HUES6 (cell line): ENCODE measurements at regions not wholly inside any gene's neighbourhood (a gene's known extent, or its start where the extent isn't known, plus 50 kb on each side); places are given as distances from the start of the nearest gene placed in this dataset.

Experiments used
- H3K27ac ChIP-seq: 2 replicates; pipeline ENCODE4 v1.7.0; 2013; ENCODE audit warnings: low read depth, mild to moderate bottlenecking, low read length, inconsistent platforms
- H3K27me3 ChIP-seq: 2 replicates; pipeline ENCODE4 v1.6.1; 2013; ENCODE audit warnings: low read length; ENCODE audit not compliant: control insufficient read depth, insufficient read depth
- H3K36me3 ChIP-seq: 2 replicates; pipeline ENCODE4 v1.6.1; 2013; ENCODE audit warnings: low read length; ENCODE audit not compliant: control insufficient read depth, insufficient read depth
- H3K4me1 ChIP-seq: 2 replicates; pipeline ENCODE4 v1.6.1; 2013; ENCODE audit warnings: low read length; ENCODE audit not compliant: control insufficient read depth, insufficient read depth
- H3K4me3 ChIP-seq: 2 replicates; pipeline ENCODE4 v1.5.1; 2013; ENCODE audit warnings: low read depth, low read length
- H3K9ac ChIP-seq: one replicate; pipeline ENCODE4 v1.6.1; 2013; ENCODE audit warnings: mild to moderate bottlenecking, low read length
- H3K9me3 ChIP-seq: 2 replicates; pipeline ENCODE4 v1.6.1; 2013; ENCODE audit warnings: low read depth, low read length; ENCODE audit not compliant: control insufficient read depth, insufficient read depth

DNA sequence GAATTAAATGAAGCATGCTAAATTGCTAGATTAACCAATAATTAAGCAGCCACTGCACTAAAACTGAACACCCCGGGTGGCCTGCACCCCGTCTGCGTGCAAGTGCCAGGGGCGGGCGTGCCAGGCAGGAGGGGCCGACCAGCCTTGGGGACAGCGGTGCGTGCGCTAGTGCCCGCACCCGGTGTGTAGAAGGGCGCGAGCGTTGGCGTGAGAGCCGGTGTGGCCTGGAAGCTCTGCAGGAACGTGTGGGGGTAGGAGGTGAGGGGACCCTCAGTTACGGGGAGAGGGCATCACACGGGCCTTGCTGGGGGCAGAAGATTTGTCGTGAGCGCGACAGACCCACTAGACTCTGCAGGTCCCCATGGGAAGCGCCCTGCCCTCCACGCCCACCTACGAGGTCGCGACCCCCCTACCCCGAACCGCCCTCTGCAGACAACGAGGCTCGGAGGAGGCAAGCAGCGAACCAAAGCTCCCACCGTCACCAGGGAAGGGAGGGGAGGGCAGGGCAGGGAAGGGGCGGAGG lies 105.8 kb downstream of the FAM53A start:
- peak overlapping the region; percentile 64 for H3K9ac ChIP-seq
- no peaks in the 10 kb centered on the region for H3K9me3 ChIP-seq
- H3K27me3 ChIP-seq = peaks cover 17% of the 10 kb centered on the region
- H3K4me1 ChIP-seq = peaks cover 24% of the 10 kb centered on the region
- H3K4me3 ChIP-seq = peak overlapping the region; percentile 56
- no peak overlapping the region for H3K27ac ChIP-seq
- no peaks in the 10 kb centered on the region for H3K36me3 ChIP-seq

DNA sequence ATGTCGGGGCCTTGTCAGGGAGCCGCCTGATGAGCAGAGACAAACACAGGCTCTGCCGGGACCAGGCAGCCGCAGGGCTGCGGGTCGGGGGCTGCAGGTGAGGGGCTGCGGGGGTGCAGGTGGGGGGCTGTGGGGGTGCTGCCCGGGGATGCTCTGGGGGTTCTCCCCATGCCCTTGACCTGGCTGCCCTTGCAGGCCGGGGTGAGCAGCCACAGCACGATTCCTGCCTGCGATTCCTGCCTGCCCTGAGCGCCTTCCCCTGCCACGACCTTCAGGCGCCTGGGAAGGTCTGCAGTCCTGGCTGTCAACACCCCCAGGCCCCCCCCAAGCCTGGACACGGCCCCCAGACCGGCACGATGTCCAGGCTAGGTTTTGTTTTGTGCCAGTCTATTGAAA lies 106.3 kb downstream of the FAM53A start:
- Histone ChIP-seq H3K27ac (no peak overlapping the region), H3K4me3 (no peak overlapping the region; the same call in 1 of the 2 replicates), H3K9me3 (no peaks in the 10 kb centered on the region)

DNA sequence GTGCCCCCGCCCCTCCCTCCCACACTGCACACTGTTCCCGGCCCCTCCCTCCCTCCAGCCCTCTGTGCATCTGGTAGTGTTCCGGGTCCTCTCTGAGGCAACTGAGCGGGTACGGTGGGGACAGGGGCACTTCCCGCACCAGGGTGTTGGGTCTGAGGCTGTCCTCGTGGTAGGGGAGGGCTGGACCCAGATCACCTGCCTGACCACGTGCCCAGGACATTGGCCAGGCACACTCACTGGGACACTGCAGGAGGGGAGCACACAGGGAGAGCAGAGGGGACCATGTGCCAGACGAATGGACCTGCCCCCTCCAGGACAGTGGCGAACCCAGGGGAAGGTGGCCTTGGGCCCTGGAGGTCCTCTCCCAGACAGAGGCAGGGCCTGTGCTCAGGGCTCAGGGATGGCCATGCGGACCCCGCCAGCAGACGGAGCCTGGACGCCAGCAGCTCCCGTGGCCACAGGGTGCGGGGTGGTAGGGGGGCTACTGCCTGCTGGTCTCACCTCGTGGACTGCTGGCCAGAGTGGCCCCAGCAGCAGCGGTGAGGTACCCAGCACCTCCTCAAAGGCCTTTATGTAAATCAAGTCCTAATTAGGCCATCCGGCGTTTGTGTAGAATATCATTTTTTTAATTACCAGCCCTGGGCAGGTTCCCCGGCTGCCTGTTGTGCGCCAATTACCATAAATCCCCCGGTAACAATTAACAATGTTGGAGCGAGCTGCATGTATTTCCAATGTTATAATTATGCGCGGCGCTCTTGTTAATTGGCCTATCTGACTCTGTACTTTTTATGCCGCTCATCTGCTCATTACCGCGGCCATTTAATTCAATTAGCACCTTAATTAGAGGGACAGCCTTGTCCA lies 106.9 kb downstream of the FAM53A start:
- Histone ChIP-seq H3K27ac (no peak overlapping the region), H3K27me3 (peaks cover 17% of the 10 kb centered on the region), H3K36me3 (no peaks in the 10 kb centered on the region), H3K9me3 (no peaks in the 10 kb centered on the region), H3K9ac (no peak overlapping the region), H3K4me3 (no peak overlapping the region), H3K4me1 (peaks cover 32% of the 10 kb centered on the region)

More for the DNA sequence above, 106.3 kb downstream of the FAM53A start:
- H3K36me3 ChIP-seq = no peaks in the 10 kb centered on the region
- H3K9ac ChIP-seq = no peak overlapping the region
- peaks cover 17% of the 10 kb centered on the region for H3K27me3 ChIP-seq
- peaks cover 27% of the 10 kb centered on the region for H3K4me1 ChIP-seq

DNA sequence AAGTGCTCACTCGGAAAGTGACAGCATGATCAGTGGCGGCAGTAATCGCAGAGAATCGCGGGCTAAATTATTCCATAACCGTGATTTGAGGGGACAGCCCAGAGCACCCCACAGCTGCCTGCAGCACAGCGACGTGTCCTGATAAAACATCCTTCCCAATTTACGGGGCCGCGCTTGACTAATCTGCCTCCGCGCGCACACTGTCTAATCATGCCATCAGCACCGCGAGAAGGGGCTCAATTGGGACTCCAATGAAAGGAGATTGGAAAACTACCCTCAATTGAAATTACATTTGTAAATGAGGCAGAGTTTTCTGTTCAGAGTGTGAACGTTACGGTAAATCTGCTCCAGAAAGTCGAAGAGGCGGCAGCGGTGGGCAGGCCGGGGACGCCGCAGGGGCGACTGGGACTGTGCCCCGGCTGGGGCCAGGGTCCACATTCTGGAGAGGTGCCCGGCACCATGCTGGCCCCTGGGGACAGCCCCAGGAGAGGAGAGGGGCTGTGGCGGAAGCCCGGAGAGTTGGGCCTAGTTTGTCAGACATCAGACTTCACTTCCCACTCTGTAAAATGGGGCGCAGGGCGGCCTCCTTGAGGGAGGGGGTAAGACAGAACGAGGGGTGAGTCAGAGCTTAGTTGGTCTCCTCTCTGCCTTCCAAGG lies 107.7 kb downstream of the FAM53A start:
- no peak overlapping the region for H3K9ac ChIP-seq
- no peak overlapping the region for H3K27ac ChIP-seq
- H3K9me3 ChIP-seq = no peaks in the 10 kb centered on the region
- H3K36me3 ChIP-seq = no peaks in the 10 kb centered on the region
- peaks cover 19% of the 10 kb centered on the region for H3K27me3 ChIP-seq
- H3K4me3 ChIP-seq = no peak overlapping the region
- peaks cover 36% of the 10 kb centered on the region for H3K4me1 ChIP-seq

DNA sequence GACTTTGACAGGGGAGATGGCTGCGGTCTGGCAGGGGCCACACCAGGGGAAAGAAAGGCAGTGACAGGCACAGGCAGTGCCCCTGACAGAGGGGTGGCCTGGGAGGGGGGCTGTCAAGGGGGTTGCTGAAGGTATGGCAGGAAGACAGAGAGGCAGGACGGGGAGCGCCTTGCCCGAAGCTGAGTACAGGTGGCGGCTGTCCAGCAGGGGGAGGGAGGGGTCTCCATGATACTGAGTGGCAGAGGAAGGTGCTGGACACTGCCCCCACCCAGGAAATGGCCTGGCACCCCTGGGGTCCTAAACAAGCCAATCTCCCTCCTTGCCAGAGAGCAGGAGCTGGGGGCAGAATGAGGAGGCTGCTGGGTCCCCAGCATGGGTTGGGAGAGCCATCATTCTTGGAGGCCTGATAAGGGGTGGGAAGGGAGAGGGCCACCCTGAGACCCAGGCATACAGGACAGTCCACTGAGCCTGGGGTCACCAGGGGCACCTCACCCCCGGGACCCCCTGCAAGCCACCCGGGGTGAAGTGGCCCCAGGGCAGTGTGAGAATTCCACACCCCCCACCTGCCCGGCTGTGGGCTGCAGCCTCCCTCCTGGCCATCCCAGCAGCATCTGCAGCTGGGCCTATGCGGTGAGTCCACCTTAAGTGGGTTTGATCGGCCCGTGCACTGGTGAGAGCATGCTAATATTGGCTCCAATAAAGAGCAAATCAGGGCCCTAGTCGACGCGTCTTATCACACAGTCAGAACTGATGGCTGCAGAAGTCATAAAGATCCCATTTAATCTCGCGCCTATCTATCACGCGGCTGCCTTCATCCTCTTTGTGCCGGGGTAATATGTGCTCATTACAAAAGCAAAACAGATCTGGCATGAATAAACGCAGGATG lies 108.5 kb downstream of the FAM53A start:
- Histone ChIP-seq H3K4me1 (peaks cover 39% of the 10 kb centered on the region), H3K36me3 (no peaks in the 10 kb centered on the region), H3K27me3 (peaks cover 24% of the 10 kb centered on the region), H3K9me3 (no peaks in the 10 kb centered on the region), H3K4me3 (no peak overlapping the region), H3K27ac (no peak overlapping the region), H3K9ac (no peak overlapping the region)

DNA sequence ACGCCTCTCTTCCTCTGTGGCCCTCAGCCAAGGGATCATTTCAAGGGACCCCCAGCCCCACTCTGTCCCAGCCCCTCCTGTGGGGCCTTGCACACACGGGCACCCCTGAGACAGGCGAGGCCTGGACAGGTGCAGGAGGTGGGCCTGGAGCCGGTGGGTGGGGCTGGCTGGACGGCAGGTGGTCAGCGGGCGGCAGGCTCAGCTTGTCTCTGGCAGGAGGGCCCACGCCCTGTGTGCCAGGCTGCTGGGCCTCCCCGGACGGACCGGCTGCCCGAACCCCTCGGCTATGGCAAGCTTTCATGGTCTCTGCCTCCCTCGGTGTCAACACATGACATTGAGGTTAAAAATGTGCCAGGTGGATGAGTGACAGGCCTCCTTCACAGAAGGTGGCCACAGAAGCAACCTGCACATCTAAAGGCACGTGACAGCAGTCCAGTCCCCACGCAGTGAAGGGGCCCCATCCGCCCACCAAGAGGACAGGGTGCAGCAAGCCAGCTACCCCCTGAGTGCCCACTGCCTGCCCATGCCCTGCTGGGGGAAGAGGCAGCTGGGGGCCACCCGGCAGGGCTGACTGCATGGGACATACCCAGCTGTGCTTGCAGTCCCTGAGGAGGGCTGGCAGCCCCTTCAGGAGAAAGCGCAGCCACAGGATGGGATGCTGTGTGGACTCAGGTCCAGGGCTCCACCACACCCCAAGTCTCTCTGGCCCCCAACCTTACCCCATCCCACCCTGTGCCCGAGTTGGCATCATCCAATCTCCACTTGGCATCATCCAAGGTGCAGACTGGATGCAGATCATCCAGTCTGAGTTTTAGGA lies 109.3 kb downstream of the FAM53A start:
- Histone ChIP-seq H3K27me3 (peaks cover 24% of the 10 kb centered on the region), H3K4me3 (no peak overlapping the region), H3K9ac (no peak overlapping the region), H3K36me3 (no peaks in the 10 kb centered on the region), H3K4me1 (peaks cover 46% of the 10 kb centered on the region), H3K9me3 (no peaks in the 10 kb centered on the region), H3K27ac (no peak overlapping the region)

DNA sequence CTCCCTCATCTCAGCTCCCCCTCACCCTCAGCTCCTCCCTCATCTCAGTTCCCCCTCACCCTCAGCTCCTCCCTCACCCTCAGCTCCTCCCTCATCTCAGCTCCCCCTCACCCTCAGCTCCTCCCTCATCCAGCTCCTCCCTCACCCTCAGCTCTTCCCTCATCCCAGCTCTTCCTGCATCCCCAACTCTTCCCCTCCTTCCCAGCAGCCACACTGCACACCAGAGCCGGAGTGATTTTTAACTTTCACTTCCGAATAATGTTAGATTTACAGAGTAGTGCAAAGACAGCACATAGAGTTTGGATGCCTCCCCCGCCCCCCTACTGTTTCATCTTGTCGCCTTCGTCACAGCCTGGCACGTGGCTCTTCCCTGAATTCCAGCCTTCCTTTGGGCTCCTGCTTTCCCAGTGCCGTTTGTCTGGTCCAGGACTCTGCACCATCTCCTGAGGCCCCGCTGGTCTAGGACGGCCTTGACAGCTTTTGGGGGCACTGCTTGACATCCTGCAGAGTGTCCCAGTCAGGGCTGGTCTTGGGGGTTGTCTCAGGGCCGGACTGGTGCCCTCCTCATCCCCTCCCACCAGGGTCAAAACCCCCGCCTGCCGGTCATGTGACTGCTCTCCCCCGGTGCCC lies 110.2 kb downstream of the FAM53A start:
- H3K27me3 ChIP-seq = peaks cover 24% of the 10 kb centered on the region
- no peak overlapping the region for H3K27ac ChIP-seq
- no peaks in the 10 kb centered on the region for H3K36me3 ChIP-seq
- H3K9me3 ChIP-seq = no peaks in the 10 kb centered on the region
- no peak overlapping the region for H3K9ac ChIP-seq
- H3K4me1 ChIP-seq = peaks cover 46% of the 10 kb centered on the region
- H3K4me3 ChIP-seq = no peak overlapping the region

DNA sequence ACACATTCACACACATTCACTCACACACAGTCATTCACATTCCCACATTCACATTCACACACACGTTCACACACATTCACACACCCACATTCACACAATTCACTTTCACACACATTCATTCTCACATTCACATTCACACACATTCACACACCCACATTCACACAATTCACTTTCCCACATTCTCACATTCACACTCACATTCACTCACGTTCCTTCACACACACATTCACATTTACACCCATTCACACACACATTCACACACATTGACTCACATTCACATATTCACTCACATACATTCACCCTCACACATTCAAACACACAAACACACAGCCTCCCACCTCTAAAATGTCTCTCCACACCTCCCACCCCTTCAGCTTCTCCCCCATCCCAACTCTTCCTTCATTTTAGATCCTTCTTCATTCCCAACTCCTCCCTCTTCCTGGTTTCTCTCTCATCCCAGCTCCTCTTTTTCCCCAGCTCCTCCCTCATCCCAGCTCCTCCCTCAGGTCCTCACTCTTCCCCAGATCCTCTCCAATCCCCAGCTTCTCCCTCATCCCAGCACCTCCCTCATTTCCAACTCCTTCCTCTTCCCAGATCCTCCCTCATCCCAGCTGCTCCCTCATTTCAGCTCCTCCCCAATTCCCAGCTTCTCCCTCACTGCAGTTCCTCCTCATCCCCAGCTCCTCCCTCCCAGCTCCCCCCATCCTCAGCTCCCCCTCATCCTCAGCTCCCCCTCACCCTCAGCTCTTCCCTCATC lies 111.0 kb downstream of the FAM53A start:
- H3K9me3 ChIP-seq = no peaks in the 10 kb centered on the region
- peaks cover 24% of the 10 kb centered on the region for H3K27me3 ChIP-seq
- H3K4me1 ChIP-seq = peaks cover 43% of the 10 kb centered on the region
- H3K27ac ChIP-seq = no peak overlapping the region
- no peaks in the 10 kb centered on the region for H3K36me3 ChIP-seq
- no peak overlapping the region for H3K4me3 ChIP-seq
- H3K9ac ChIP-seq = no peak overlapping the region

DNA sequence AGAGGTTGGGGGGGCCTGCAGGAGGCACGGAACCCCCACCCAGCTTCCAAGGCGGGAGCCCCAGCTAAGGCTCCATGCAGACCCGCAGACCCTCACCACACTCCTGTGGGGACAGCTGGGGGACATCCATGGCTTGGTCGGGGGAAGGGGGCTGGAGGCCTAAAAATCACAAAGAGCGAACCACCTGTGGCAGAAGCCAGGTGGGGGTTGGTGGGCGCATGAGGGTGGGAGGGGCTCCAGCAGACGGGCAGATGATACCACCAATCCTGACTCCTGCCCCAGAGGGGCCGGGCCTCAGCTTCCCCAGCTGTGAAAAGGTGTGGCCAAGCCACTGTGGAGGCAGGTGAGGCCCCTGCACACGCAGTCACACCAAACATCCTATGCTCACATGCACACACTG lies 111.6 kb downstream of the FAM53A start:
- H3K4me1 ChIP-seq = peaks cover 44% of the 10 kb centered on the region
- peaks cover 23% of the 10 kb centered on the region for H3K27me3 ChIP-seq
- no peak overlapping the region for H3K9ac ChIP-seq
- H3K4me3 ChIP-seq = peak overlapping the region; percentile 37
- no peaks in the 10 kb centered on the region for H3K36me3 ChIP-seq
- no peak overlapping the region for H3K27ac ChIP-seq
- no peaks in the 10 kb centered on the region for H3K9me3 ChIP-seq
